K562 (cell line): ENCODE measurements at regions not wholly inside any gene's neighbourhood (a gene's known extent, or its start where the extent isn't known, plus 50 kb on each side); places are given as distances from the start of the nearest gene placed in this dataset.

ENCODE experiments used
- FOXA3 ChIP-seq, 2 experiments: fragments of 450-650 bp in 1 of 2; sonication (generic) in 1 of 2; formaldehyde crosslinking; IDR thresholded peaks in 1 of 2; conservative IDR thresholded peaks in 1 of 2; 2 replicates each; pipeline versions ENCODE4 v1.4.0 to v1.8.0; 2020 to 2022; ENCODE audit warnings: mild to moderate bottlenecking in 2 of 2, missing genetic modification reagents in 1 of 2
- FOXK1 ChIP-seq: sonication (generic); formaldehyde crosslinking; IDR thresholded peaks from 2 replicates; pipeline ENCODE4 v1.8.0; 2022; ENCODE audit warnings: missing genetic modification reagents, mild to moderate bottlenecking, borderline replicate concordance

DNA sequence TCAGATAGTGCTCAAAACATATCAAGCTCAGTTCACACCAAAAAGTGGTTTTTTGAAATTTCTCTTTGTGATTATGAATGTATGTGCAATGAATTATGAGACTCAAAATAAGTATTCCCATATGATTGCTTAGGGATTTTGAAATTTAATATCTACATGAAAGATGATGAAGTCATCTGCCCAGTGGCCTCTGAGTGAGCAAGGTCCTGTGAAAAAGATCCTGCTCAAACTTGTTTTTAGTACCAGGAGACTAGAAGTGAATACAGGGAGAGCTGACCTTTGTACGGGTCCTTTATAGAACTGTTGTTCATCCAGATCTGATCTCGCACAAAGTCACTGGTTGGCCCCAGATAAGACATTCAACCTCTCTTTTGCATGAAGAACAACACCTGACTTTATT lies 151.9 kb upstream of the MAF start:
- TF ChIP-seq FOXK1 (CRISPR knock-in tag) (no peak), FOXA3 (CRISPR knock-in tag; conservative IDR thresholded peaks at IDR 0.05 in 1 of 2, IDR thresholded peaks at IDR 0.05 in 1 of 2) (no peak)
